ENCODE measurements at regions not wholly inside any gene's neighbourhood (a gene's known extent, or its start where the extent isn't known, plus 50 kb on each side); places are given as distances from the start of the nearest gene placed in this dataset.

DNA sequence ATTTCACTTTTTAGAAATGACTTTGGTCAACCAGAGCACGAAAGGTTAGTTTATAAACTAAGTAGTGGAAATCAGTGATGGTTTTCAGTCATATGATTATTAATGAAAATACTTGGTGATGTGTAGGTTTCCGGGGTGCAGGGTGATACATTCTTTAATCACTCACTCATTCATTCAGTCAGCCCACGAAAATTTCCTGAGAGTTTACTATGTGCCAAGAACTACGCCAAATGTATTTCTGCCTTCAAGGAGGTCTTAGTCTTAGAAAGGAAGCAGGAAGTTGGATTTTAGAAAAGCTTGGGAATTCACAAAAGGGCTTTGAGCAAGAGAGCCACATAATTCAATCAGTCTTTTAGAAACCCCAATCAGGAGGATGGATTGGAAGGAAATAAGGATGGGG, 543.6 kb downstream of the PLCL1 start:
- no peak overlapping the region for H3K4me3 ChIP-seq
- H2AFZ ChIP-seq: no peak overlapping the region
- H3F3A ChIP-seq (ENCODE audit: insufficient read depth, low read depth): no peaks in the 10 kb centered on the region
- BruUV-seq (replicated peaks): no TSS peak
- H3K9me3 ChIP-seq (ENCODE audit: insufficient read depth, low read depth): no peaks in the 10 kb centered on the region
- no peaks in the 10 kb centered on the region for H3K9me2 ChIP-seq (ENCODE audit: insufficient read depth)
- H3K36me3 ChIP-seq (ENCODE audit: low read depth): no peaks in the 10 kb centered on the region
- no peaks in the 10 kb centered on the region for H4K20me1 ChIP-seq (ENCODE audit: insufficient read depth)
- H3K27me3 ChIP-seq (ENCODE audit: insufficient read depth, low read depth): no peaks in the 10 kb centered on the region
- TF ChIP-seq, protein P1, sequence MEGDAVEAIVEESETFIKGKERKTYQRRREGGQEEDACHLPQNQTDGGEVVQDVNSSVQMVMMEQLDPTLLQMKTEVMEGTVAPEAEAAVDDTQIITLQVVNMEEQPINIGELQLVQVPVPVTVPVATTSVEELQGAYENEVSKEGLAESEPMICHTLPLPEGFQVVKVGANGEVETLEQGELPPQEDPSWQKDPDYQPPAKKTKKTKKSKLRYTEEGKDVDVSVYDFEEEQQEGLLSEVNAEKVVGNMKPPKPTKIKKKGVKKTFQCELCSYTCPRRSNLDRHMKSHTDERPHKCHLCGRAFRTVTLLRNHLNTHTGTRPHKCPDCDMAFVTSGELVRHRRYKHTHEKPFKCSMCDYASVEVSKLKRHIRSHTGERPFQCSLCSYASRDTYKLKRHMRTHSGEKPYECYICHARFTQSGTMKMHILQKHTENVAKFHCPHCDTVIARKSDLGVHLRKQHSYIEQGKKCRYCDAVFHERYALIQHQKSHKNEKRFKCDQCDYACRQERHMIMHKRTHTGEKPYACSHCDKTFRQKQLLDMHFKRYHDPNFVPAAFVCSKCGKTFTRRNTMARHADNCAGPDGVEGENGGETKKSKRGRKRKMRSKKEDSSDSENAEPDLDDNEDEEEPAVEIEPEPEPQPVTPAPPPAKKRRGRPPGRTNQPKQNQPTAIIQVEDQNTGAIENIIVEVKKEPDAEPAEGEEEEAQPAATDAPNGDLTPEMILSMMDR (conservative IDR thresholded peaks at IDR 0.05): no peak
- no peak for TF ChIP-seq EZH2 (IDR thresholded peaks at IDR 0.05; ENCODE audit: low read depth)
- H3K79me2 ChIP-seq (ENCODE audit: low read depth): no peaks in the 10 kb centered on the region
- intact Hi-C loops (cut with micrococcal nuclease; ENCODE audit: unreplicated experiment): no loop called here
- ChIA-PET POLR2A (ENCODE audit: unreplicated experiment) (no interaction called here), CTCF (no interaction called here)
- no peak overlapping the region for H3K27ac ChIP-seq
- DNase-seq: no peak
- no peaks in the 10 kb centered on the region for H3K4me1 ChIP-seq (replicated peaks; ENCODE audit: insufficient read depth)
- no peak overlapping the region for H3K4me2 ChIP-seq

DNA sequence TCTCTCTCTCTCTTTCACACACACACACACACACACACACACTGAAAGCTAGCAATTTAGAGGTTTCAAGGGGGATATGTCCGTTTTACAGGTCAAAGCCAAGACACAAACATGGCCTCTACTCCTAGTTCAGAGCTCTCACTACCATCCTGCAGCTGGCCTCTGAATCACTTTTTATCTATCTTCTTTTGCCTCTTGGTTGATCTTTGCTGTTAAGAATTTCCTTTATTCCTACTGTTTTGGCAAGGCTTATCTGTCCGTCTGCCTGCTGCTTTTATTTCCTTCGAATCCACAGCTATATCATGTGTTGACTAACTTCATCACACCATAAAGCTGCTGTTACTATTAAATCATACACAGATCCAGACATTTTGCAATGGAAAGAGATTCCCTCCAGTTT, 543.0 kb downstream of the PLCL1 start:
- Histone ChIP-seq H3K9me2 (ENCODE audit: insufficient read depth) (no peaks in the 10 kb centered on the region), H3K79me2 (ENCODE audit: low read depth) (no peaks in the 10 kb centered on the region), H4K20me1 (ENCODE audit: insufficient read depth) (no peaks in the 10 kb centered on the region), H3K4me1 (replicated peaks; ENCODE audit: insufficient read depth) (no peaks in the 10 kb centered on the region), H2AFZ (no peak overlapping the region), H3K4me3 (no peak overlapping the region), H3K36me3 (ENCODE audit: low read depth) (no peaks in the 10 kb centered on the region), H3F3A (ENCODE audit: insufficient read depth, low read depth) (no peaks in the 10 kb centered on the region), H3K27me3 (ENCODE audit: insufficient read depth, low read depth) (no peaks in the 10 kb centered on the region), H3K4me2 (no peak overlapping the region), H3K27ac (no peak overlapping the region), H3K9me3 (ENCODE audit: insufficient read depth, low read depth) (no peaks in the 10 kb centered on the region)
- intact Hi-C loops (cut with micrococcal nuclease; ENCODE audit: unreplicated experiment): no loop called here
- DNase-seq: no peak
- POLR2A ChIA-PET (ENCODE audit: unreplicated experiment): no interaction called here
- TF ChIP-seq, protein P1 (conservative IDR thresholded peaks at IDR 0.05): no peak
- no peak for TF ChIP-seq EZH2 (IDR thresholded peaks at IDR 0.05; ENCODE audit: low read depth)
- no TSS peak for BruUV-seq (replicated peaks)
- CTCF ChIA-PET: no interaction called here

DNA sequence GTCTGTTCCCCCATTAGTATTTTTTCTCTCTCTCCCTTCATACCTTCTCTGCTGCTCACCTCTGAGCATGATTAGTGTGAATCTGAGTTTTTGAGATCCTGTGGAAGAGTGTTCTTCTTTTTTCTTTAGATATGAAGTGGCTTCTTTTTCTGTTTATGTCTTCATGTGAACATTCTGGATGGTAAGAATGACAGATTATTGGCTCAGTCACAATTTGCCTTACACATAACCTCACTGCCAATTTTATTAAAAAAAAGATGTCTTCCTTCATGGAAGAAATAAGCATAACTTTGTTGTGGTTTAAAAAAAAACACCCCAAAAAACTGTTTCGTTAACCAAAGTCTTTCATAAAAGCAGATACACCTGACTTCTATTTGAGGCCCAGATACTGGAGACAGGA, 539.1 kb downstream of the PLCL1 start:
- H3K27ac ChIP-seq: no peak overlapping the region
- H2AFZ ChIP-seq: no peak overlapping the region
- BruUV-seq (replicated peaks): no TSS peak
- no peaks in the 10 kb centered on the region for H3K9me2 ChIP-seq (ENCODE audit: insufficient read depth)
- H3K4me3 ChIP-seq: no peak overlapping the region
- CTCF ChIA-PET: no interaction called here
- POLR2A ChIA-PET (ENCODE audit: unreplicated experiment): no interaction called here
- no peaks in the 10 kb centered on the region for H3K79me2 ChIP-seq (ENCODE audit: low read depth)
- no peak for TF ChIP-seq EZH2 (IDR thresholded peaks at IDR 0.05; ENCODE audit: low read depth)
- TF ChIP-seq, protein P1 (conservative IDR thresholded peaks at IDR 0.05): no peak
- no peaks in the 10 kb centered on the region for H3K27me3 ChIP-seq (ENCODE audit: insufficient read depth, low read depth)
- H3K4me2 ChIP-seq: no peak overlapping the region
- H3K4me1 ChIP-seq (replicated peaks; ENCODE audit: insufficient read depth): no peaks in the 10 kb centered on the region
- intact Hi-C loops (cut with micrococcal nuclease; ENCODE audit: unreplicated experiment): no loop called here
- no peaks in the 10 kb centered on the region for H3F3A ChIP-seq (ENCODE audit: insufficient read depth, low read depth)
- H3K36me3 ChIP-seq (ENCODE audit: low read depth): no peaks in the 10 kb centered on the region
- no peaks in the 10 kb centered on the region for H4K20me1 ChIP-seq (ENCODE audit: insufficient read depth)
- no peak for DNase-seq
- no peaks in the 10 kb centered on the region for H3K9me3 ChIP-seq (ENCODE audit: insufficient read depth, low read depth)

All from PC-9 (cell line).